Skin of body (tissue), 1 donor: ENCODE measurements at regions not wholly inside any gene's neighbourhood (a gene's known extent, or its start where the extent isn't known, plus 50 kb on each side); places are given as distances from the start of the nearest gene placed in this dataset.
"Not testable (repeated sequence)": the region's sequence is repeated elsewhere in the genome, so short reads cannot be mapped to it uniquely, and the experiment has no call there.

ENCODE experiments used
- DNase-seq: peaks from one replicate; lab custom pipeline; 2025; lab: John Stamatoyannopoulos, UW

DNA sequence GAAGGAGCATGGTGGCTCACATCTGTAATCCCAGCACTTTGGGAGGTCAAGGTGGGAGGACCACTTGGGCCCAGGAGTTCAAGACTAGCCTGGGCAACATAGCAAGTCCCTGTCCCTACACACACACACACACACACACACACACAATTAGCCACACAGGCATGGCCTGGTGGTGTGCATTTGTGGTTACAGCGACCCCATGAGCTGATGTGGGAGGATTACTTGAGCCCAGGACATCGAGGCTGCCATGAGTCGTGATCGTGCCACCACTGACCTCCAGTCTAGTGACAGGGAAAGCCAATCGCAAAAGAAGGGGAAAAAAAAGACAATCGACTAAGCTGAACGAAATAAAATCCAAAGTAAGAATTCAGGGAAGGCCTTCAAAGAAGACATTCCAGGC lies 67.9 kb downstream of the TBX3 start:
- no peak for DNase-seq

DNA sequence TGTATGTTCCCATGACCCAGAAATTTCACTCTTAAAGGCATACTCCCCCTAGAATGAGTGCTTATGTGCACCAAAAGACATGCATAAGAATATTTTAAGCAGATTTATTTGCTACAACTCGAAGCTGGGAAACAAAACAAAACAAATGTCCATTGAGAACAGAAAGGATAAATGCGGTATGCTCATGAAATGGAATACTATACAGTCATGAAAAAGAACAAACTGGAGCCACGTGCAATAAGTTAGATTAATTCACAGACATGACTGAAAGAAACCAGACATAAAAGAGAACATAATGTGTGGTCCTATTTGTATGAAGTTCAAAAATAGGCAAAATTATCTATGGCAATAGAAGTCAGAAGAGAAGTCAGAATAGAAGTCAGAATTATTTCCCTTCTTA lies 69.9 kb downstream of the TBX3 start:
- no peak for DNase-seq

DNA sequence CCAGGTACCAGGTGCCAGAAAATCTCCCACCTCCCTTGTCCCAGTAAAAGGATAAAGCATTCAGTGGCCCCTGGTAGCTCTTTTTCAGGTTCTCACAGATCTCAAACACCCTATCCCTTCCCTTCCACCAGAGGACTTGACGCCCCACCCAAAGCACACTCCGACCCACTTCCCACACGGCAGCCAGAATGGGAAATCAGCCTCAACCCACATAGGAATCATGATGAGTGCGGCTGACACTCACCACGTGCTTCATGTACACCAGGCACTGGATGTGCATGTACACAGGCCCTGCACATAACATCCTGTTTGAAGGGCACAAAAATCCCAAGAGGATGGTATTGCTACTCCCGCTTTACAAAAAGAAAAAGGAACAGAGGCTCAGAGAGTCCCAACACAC lies 71.9 kb downstream of the TBX3 start:
- DNase-seq: no peak

DNA sequence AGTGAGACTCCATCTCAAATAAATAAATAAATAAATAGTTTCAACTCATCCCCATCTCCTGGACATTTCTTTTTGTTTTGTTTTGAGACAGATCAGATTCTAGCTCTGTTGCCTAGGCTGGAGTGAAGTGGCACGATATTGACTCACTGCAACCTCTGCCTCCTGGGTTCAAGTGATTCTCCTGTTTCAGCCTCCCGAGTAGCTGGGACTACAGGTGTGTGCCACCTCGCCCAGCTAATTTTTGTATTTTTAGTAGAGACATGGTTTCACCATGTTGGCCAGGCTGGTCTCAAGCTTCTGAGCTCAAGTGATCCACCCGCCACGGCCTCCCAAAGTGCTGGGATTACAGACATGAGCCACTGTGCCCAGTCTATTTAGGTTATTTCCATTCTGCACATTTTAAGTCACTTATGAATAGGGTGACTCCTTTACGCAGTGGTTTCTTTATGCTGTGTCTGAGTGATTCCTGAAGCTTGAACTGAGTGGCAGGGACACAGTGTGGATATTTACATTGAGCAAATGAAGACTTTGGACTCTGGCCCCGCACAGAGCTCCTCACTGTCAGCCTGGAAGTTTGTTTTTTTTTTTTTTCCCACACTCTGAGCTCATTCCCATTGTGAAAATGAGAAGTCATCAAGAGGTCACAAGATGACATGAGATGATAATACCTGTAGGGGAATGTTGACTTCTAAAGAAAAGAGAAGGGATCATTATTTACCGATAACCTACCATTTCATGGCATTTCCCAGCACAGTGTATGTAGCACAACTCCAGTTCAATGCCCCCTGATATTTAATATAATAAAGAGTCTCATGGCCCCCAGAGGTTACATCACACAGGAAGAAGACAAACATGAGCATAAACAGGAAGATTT lies 72.6 kb downstream of the TBX3 start:
- no peak for DNase-seq

DNA sequence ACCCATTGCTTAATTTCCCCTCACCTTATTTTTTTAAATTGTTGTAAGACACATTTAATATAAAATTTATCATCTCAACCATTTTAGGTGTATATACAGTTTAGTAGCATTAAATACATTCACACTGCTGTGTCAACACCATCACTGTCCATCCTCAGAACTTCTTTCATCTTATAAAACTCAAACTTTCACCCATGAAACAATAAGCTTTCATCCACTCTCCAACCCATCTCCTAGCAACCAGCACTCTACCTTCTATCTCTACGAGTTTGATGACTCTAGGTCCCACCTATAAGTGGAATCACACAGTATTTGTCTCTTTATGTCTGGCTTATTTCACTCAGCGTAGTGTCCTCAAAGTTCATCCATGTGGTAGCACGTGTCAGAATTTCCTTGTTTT lies 75.5 kb downstream of the TBX3 start:
- DNase-seq: no peak

DNA sequence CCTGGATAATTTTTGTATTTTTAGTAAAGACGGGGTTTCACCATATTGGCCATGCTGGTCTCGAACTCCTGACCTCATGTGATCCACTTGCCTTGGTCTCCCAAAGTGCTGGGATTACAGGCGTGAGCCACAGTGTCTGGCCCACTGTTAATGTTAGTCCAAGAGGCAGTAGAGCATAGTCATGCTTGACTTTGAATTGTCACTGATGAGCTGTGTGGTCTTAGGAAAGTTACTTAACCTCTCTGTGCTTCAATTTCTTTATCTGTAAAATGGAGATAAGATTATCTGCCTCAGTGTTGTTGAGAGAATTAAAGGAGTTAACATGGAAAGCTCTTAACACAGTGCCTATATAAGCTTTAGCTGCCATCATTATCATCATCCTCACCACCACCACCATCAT lies 78.1 kb downstream of the TBX3 start:
- DNase-seq: no peak

DNA sequence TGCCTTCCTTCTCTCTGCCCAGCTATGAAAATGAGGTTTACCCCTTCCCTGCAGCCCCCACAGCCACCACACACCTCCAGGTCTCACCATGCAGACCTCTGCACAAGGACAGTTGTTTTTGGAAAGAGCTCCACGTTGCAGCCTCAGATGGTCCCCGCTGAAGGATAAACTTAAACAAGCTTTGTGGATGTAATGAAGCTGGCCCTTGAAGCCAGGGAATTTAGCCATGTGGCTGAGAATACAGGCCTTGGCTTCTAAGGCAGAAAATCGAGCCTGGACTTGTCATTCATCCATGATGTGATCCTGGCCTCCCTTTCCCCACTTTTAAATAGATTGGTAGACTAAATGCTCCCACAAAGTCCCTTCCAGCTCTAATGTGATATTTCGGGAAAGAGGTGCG lies 79.4 kb downstream of the TBX3 start:
- no peak for DNase-seq

DNA sequence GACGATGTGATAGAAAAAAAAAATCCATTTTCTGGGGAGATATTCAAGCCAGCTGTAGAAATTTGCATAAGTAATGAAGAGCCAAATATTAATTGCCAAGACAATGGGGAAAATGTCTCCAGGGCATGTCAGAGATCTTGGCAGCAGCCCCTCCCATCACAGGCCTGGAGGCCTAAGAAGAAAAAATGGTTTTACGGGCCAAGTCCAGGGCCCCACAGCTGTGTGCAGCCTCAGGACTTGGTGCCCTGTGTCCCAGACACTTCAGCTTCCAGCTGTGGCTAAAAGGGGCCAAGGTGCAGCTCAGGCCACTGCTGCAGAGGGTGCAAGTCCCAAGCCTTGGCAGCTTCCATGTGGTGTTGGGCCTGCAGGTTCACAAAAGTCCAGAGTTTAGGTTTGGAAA lies 83.4 kb downstream of the TBX3 start:
- DNase-seq: not testable (repeated sequence)

DNA sequence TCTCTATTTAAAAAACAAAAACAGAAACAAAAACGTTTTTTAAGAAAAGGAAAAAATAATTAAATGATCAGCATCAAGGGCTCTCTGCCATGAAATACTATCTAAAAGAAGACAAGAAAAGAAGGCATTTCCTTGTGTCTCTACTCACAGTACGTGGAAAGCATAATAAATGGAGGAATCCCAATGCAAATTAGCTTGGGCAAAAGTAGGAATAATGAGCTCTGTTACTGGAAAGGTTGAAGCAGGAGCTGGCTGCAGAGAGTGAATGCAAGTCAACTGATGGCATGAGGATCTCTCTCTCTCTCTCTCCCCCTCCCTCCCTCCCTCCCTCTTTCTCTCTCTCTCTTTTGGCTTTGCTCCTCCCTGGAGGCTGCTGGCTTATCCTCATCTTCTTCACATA lies 85.9 kb downstream of the TBX3 start:
- DNase-seq: no peak

DNA sequence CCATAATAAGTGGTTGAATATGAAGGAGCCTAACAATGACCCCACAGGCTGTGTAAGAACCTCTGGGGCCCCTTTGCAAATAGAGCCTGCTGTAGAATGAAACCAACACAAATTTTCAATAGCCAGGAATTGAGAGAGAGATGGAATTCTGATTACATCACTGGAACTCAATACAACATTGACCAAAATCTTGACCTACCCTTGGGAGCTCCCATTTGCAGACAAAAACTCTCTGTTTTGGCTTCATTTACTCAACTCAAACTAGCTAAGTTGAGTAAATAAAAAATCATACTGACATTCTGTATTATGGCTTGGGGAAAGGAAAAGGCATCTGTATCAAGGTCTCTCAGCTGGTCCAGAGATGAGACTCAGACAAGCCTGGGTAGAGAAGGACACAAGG lies 91.0 kb downstream of the TBX3 start:
- no peak for DNase-seq

DNA sequence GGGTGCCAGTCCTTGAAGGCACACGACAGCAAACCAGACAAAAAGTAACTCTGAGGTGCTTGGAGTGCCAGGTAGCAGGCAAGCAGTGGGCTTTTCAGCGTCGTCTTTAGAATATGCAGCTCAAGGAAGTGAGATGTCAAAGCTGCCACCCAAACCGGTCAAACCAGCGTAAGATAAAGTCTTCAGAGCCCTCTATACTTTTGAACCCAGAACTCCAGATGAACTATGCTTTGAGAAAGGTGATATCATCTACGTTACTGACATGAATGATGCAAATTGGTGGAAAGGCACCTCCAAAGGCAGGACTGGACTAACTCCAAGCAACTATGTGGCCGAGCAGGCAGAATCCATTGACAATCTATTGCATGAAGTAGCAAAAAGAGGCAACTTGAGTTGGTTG lies 95.9 kb downstream of the TBX3 start:
- DNase-seq: no peak

DNA sequence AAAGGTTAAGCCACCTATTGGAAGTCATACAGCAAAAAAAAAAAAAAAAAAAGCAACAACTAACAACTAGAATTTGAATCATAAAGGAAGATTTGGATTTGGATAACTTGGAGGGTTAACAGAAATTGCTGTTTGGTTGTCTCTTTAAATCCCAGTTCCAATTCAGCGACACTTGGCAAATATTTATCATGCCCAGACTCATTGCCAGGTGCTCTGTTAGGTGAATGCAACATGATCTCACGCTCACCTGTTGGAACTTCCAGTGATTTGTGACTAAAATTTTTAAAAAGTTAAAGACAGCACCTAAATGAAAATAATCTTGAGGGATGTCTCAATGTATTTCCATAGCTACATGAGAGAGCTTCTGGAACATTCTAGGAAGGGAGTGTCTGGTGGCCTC lies 103.7 kb downstream of the TBX3 start:
- DNase-seq: no peak

DNA sequence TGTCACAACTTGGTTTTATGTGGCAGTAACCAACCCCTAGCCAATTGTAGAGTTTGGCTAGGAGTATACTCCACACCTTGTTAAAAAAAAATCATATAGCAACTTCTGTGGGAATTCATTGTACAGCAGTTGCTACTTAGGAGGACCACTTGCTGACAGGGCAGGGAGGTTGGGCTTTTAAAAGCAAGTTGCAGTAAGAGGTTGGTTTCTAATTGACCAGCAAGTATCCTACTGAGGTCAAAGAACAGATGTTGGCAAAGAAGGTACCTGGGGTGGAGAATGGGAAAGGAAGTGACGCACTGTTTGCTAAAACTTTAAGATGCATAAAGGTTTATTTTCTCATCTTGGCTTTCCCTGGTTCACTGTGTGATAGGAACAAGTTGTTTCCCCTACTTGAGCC lies 104.6 kb downstream of the TBX3 start:
- no peak for DNase-seq

DNA sequence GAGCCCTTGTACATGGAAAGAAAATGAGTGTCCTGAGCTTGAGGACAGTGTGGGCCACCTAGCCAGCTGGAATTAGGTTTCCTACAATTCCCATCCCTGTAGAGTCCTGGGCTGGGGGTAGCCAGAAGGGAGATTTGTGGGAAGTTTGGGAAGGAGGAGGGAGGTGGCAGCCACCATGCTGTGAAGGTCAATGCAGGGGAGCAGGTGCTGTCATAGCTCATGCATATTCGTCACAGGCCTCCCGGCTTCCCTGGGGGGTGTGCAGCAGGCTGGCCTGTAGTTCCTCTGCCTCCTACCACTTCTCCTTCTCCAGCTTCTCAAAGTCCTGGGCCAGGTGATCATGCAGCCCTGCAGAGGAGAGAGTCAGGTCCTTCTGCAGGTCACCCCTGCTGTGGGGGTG lies 121.3 kb downstream of the TBX3 start:
- DNase-seq: no peak

DNA sequence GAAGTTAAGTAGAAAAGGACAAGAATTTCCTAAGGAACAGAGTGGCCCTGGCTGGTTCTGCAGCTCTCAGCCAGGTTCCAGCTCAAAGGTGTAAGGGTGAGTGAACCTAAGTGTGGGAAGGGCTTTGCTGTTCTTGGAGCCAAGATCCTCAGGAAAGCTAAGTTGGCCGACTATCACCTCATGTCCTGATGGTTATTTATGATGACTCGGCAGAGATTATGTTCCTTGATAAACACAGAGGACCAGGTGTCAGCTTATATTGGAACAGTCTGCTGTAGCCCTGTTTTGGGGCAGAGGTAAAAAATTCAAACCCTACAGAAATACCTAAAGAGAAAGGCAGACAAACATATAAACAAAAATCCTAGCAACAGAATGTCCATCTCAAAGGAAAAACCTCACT lies 128.5 kb downstream of the TBX3 start:
- DNase-seq: no peak

DNA sequence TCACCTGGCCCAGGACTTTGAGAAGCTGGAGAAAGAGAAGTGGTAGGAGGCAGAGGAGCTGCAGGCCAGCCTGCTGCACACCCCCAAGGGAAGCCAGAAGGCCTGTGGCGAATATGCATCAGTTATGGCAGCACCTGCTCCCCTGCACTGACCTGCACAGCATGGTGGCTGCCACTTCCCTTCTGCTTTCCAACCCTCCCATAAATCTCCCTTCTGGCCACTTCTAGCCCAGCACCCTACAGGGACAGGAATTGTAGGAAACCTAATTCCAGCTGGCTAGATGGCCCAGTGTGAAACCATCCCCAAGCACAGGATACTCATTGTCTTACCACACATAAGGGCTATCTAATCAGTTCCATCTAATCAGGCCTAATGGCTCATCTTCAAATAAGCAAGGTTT lies 136.3 kb downstream of the TBX3 start:
- no peak for DNase-seq

DNA sequence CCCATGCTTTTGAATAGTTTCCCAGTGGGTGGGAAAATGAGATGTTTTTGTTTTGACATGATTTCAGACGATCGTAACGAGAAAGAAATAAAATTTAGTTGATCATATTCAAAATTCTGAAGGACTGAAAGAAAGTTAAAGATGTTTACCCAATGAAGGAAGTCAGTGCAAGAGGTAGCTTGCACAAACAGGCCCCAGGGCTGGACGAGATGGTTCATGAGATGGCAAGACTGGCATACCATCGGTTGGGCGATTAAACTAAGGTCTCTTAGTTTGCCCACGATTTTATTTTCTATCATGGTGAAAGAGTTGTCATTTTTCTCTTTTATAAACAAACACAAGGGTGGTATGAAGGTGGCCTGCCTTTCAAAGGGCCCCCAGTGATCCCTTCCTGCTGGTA lies 124.5 kb upstream of the TBX5 start:
- DNase-seq: no peak

DNA sequence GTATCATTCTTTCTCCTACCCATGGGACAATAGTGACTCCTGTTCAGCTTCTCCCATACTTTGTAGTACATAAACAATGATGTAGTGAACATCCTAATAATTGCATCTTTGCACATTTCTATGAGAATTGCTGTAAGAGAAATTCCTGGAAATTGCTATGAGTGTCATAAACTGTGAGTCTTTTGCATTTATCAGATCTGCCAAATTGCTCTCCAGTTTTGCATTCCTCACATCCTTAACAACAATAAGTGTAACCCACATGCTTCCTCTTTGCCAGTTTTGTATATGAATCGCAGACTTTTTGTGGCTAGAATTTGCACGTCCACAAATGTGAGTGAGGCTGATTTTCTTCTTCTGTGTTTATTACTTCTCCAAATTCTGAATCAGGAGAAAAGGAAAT lies 124.0 kb upstream of the TBX5 start:
- no peak for DNase-seq

DNA sequence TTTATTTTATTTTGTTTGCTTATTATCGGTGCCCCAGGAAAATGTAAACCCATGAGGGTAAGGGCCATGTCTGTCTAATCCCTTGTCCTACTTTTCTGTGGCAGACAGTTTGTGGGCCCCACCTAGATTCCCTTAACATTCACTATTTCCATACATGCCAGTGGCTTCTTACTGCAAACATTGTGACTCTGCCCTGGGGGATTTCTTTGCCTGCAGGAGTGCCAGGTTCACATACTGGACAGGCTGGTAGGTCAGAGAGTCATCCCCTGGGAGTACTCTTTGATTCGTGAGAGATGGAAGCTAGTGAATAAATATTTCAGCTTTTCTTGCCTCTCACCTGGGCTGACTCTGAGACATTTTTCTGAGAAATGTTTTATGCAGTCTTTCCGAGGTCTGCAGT lies 122.8 kb upstream of the TBX5 start:
- no peak for DNase-seq

DNA sequence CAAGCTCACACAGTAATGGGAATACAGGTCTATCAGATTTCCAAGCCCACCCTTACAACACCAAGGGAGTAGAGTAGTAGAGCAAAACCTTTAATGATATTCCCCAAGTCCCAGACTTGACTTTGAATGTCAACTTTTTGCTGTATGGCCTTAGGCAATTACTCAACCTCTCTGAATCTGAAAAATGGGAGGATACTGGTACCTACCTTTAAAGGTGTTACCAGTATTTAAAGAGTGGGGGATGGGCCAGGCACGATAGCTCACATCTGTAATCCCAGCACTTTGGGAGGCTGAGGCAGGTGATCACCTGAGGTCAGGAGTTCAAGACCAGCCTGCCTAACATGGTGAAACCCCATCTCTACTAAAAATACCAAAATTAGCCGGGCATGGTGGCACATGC lies 115.2 kb upstream of the TBX5 start:
- DNase-seq: not testable (repeated sequence)

DNA sequence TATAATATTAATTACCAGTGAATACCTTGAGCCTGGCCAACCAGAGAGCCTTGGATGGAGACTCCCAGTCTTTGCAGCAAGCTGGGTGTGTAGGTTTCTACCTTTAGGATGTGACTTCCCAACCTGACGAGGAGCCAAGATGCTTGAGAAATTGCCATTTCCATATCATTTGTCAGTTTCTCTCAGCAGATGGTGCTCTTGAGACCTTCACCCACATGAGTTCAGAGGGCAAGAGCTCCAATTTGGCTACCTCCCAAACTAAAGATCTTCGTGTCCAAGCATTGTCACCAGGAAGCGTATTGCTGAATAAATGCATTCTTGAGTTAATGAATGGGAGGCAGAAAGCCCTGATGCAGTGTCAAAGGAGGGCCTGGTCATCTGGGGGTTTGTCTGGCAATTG lies 106.4 kb upstream of the TBX5 start:
- no peak for DNase-seq

DNA sequence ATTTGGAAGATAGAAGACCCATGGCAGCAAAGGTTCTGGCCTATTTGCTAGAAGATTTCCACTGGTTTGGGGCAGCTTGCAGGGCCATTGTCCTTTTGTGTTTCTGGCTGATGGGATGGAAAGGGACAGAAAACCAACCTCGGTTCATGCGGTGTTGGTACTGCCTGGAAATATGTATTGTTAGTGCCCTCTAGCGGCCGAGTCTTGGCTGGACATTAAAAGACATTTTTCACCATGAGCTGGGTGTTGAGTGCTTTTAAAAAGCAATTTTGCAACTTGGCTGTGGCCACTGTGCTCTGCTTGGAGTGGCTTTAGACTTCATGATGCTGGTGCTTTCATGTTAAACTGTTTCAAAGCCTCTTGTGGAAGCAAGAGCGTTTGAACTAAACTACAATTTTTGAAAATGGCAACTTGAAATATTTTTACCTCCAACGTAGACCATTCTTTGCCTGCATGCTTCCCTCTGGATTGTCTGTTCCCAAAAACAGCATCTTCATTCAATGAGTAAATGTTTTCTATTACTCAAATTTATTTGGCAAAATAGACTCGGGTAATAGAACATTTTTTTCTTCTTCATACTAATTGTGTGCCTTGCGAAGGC lies 102.7 kb upstream of the TBX5 start:
- DNase-seq: peak; percentile 21

DNA sequence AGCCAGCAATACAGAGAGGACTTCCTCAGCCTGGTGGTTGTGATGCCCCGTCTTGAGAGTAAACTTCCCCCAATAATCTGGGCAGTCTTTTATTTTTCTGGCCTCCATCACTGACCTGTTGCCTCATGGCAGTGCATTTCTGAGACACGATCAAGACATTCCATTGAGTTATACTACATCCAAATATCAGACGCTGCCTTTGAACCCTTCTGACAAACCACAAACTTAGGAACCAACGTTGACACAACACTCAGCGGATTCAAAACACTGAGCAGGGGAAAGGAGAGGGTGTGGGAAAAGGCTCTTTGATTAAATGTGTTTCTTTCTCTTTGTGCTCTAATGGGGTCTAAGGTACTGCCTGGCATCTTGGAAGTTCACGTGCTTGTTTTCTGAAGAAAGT lies 100.7 kb upstream of the TBX5 start:
- no peak for DNase-seq
